GM23338 (cell line): ENCODE measurements at regions not wholly inside any gene's neighbourhood (a gene's known extent, or its start where the extent isn't known, plus 50 kb on each side); places are given as distances from the start of the nearest gene placed in this dataset.

Source experiments
- ATAC-seq: fragments of 200-7000 bp; cut with Tn5 transposase; 3 replicates; pipeline ENCODE4 v1.9.1; 2020
- DNase-seq: peaks from one replicate; pipeline ENCODE4 v3.0.0-alpha.2; 2015; ENCODE audit warnings: low spot score
- H2AFZ ChIP-seq: fragments of 200-600 bp; sonication (generic); 2 replicates; pipeline ENCODE4 v1.8.0; 2016; ENCODE audit warnings: antibody characterized with exemption, mild to moderate bottlenecking, moderate library complexity
- H3F3A ChIP-seq: fragments of 200-600 bp; sonication (generic); replicated peaks from 2 replicates; pipeline ENCODE4 v1.8.0; 2017; ENCODE audit warnings: antibody characterized with exemption, mixed run types, low read depth
- H3K27ac ChIP-seq: fragments of 200-600 bp; sonication (generic); 2 replicates; pipeline ENCODE4 v1.6.1; 2016; ENCODE audit warnings: low read depth
- H3K27me3 ChIP-seq: fragments of 200-600 bp; sonication (generic); 2 replicates; pipeline ENCODE4 v1.8.0; 2016; ENCODE audit warnings: mild to moderate bottlenecking, mixed run types, moderate library complexity; ENCODE audit not compliant: insufficient read depth
- H3K36me3 ChIP-seq: fragments of 200-600 bp; sonication (generic); 2 replicates; pipeline ENCODE4 v1.8.0; 2016; ENCODE audit warnings: mild to moderate bottlenecking; ENCODE audit not compliant: insufficient read depth
- H3K4me1 ChIP-seq: fragments of 200-600 bp; sonication (generic); 2 replicates; pipeline ENCODE4 v1.8.0; 2016; ENCODE audit warnings: mild to moderate bottlenecking, moderate library complexity; ENCODE audit not compliant: insufficient read depth
- H3K4me2 ChIP-seq: fragments of 200-600 bp; sonication (generic); 2 replicates; pipeline ENCODE4 v1.7.1; 2017; ENCODE audit warnings: mixed run types
- H3K4me3 ChIP-seq: fragments of 200-600 bp; sonication (generic); 2 replicates; pipeline ENCODE4 v1.6.1; 2016; ENCODE audit warnings: mixed run types
- H3K79me2 ChIP-seq: fragments of 200-600 bp; sonication (generic); replicated peaks from 2 replicates; pipeline ENCODE4 v1.8.0; 2017; ENCODE audit warnings: mild to moderate bottlenecking; ENCODE audit not compliant: insufficient read depth
- H3K9me2 ChIP-seq: fragments of 200-600 bp; sonication (generic); 2 replicates; pipeline ENCODE4 v1.8.0; 2017; ENCODE audit not compliant: insufficient read depth
- H4K20me1 ChIP-seq: fragments of 200-600 bp; sonication (generic); replicated peaks from 2 replicates; pipeline ENCODE4 v1.8.0; 2017; ENCODE audit warnings: mild to moderate bottlenecking; ENCODE audit not compliant: insufficient read depth
- H3K27ac Mint-ChIP-seq: 2 replicates; pipeline ENCODE4 v1.8.0; 2020; ENCODE audit warnings: inconsistent platforms, mild to moderate bottlenecking, moderate library complexity, mixed read lengths
- H3K27me3 Mint-ChIP-seq: 3 replicates; pipeline ENCODE4 v1.8.0; 2022; ENCODE audit warnings: low read depth, mild to moderate bottlenecking, moderate library complexity, mixed read lengths, inconsistent platforms; ENCODE audit not compliant: insufficient read depth, poor library complexity
- H3K36me3 Mint-ChIP-seq: 3 replicates; pipeline ENCODE4 v1.8.0; 2021; ENCODE audit warnings: low read depth, mild to moderate bottlenecking, inconsistent platforms, moderate library complexity, mixed read lengths
- H3K4me1 Mint-ChIP-seq: 3 replicates; pipeline ENCODE4 v1.8.0; 2020; ENCODE audit warnings: mild to moderate bottlenecking, inconsistent platforms, mixed read lengths
- H3K4me3 Mint-ChIP-seq: 3 replicates; pipeline ENCODE4 v1.8.0; 2021; ENCODE audit warnings: moderate library complexity, mild to moderate bottlenecking, inconsistent platforms, mixed read lengths
- H3K9me3 Mint-ChIP-seq: 3 replicates; pipeline ENCODE4 v1.8.0; 2020; ENCODE audit warnings: moderate library complexity, mild to moderate bottlenecking, inconsistent platforms, mixed read lengths
- CREB1 ChIP-seq: fragments of 250-450 bp; sonication (Bioruptor Pico); IDR thresholded peaks from 2 replicates; pipeline ENCODE4 v1.5.0; 2020; ENCODE audit warnings: low read depth, mild to moderate bottlenecking, moderate library complexity
- EZH2 ChIP-seq: fragments of 200-600 bp; sonication (generic); IDR thresholded peaks from one replicate; pipeline ENCODE4 v1.8.0; 2017; ENCODE audit warnings: antibody characterized with exemption, mild to moderate bottlenecking, low read depth; ENCODE audit not compliant: unreplicated experiment
- NANOG ChIP-seq: IDR thresholded peaks from 2 replicates; pipeline ENCODE4 v1.6.1; 2016; ENCODE audit warnings: antibody characterized with exemption, borderline replicate concordance
- ZNF114 ChIP-seq: fragments of 250-450 bp; sonication (Bioruptor Pico); IDR thresholded peaks from 2 replicates; pipeline ENCODE4 v1.5.0; 2020; ENCODE audit warnings: mild to moderate bottlenecking, moderate library complexity
- TF ChIP-seq, protein P1 (sequence below), 2 experiments: fragments of 200-600 bp in 1 of 2; sonication (generic) in 1 of 2; conservative IDR thresholded peaks; 2 replicates each; pipeline versions ENCODE4 v1.5.1 to v1.6.1; 2016 to 2017; ENCODE audit warnings: antibody characterized with exemption in 2 of 2, low read depth in 2 of 2, mild to moderate bottlenecking in 2 of 2, moderate library complexity in 1 of 2

DNA sequence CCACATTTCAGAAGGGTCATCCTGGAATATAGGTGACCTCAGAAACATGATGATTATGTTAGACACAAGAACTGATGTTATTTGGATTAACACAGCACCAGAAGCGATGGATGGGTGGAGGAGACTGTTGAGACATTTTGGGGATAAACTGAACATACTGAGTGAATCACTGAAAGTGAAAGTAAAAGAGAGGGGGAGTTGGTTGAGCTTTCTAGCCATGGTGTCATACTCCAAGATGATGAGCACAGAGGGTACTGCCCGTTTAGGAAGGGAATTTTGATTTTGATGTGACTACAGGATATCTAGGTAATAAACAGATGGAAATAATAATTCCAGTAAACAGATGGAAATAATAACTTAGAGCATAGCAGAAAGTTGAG, 248.0 kb upstream of the NPY start:
- Histone ChIP-seq H2AFZ (peak overlapping the region; percentile 43; the same call in 1 of the 2 replicates), H3K4me1 (no peaks in the 10 kb centered on the region)

DNA sequence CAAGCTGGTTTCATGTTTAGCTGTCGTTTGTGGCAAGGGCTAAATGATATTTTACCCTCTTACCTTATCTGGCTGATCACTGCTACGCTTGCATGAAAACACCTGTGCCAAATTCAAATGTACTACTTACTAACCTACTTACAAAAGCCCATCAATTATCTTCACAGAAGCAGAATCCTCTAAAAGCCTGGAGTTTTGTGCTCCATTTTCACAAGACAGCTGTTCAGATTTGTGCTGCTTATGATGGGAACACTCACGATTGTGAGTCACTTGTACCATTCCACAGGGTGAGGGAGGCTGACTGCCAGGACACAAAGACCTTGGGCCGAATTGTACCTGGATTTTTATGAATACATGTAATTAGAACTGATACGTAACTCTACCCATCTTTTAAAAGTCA, 245.0 kb upstream of the NPY start:
- H3K4me1 ChIP-seq: peaks cover 6% of the 10 kb centered on the region; the same call in 1 of the 2 replicates
- H3K9me3 Mint-ChIP-seq: no peaks in the 10 kb centered on the region; the same call in 2 of the 3 replicates
- TF ChIP-seq, protein P1, sequence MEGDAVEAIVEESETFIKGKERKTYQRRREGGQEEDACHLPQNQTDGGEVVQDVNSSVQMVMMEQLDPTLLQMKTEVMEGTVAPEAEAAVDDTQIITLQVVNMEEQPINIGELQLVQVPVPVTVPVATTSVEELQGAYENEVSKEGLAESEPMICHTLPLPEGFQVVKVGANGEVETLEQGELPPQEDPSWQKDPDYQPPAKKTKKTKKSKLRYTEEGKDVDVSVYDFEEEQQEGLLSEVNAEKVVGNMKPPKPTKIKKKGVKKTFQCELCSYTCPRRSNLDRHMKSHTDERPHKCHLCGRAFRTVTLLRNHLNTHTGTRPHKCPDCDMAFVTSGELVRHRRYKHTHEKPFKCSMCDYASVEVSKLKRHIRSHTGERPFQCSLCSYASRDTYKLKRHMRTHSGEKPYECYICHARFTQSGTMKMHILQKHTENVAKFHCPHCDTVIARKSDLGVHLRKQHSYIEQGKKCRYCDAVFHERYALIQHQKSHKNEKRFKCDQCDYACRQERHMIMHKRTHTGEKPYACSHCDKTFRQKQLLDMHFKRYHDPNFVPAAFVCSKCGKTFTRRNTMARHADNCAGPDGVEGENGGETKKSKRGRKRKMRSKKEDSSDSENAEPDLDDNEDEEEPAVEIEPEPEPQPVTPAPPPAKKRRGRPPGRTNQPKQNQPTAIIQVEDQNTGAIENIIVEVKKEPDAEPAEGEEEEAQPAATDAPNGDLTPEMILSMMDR (conservative IDR thresholded peaks at IDR 0.05; ENCODE audit: low read depth in 2 of 2): no peak
- TF ChIP-seq NANOG: no peak
- no peak for TF ChIP-seq CREB1 (CRISPR knock-in tag)
- H3K27me3 Mint-ChIP-seq: no peaks in the 10 kb centered on the region
- H3K4me1 Mint-ChIP-seq: peaks cover 14% of the 10 kb centered on the region
- no peak overlapping the region for H3K4me3 ChIP-seq
- peaks cover 11% of the 10 kb centered on the region; the same call in 1 of the 2 replicates for H3K9me2 ChIP-seq
- no peak overlapping the region for H3K4me2 ChIP-seq
- H3K27ac Mint-ChIP-seq: no peak overlapping the region
- no peaks in the 10 kb centered on the region for H3K79me2 ChIP-seq
- DNase-seq (no peak), ATAC-seq (no peak)
- H3K4me3 Mint-ChIP-seq: no peak overlapping the region
- H3F3A ChIP-seq: no peaks in the 10 kb centered on the region
- H4K20me1 ChIP-seq: no peaks in the 10 kb centered on the region
- H2AFZ ChIP-seq: peak overlapping the region; percentile 56; the same call in 1 of the 2 replicates
- H3K27me3 ChIP-seq: no peaks in the 10 kb centered on the region
- no peaks in the 10 kb centered on the region for H3K36me3 Mint-ChIP-seq
- no peak overlapping the region for H3K27ac ChIP-seq
- no peaks in the 10 kb centered on the region for H3K36me3 ChIP-seq

More for the DNA sequence above, 248.0 kb upstream of the NPY start:
- no peaks in the 10 kb centered on the region for H3K79me2 ChIP-seq
- no peak overlapping the region for H3K4me3 ChIP-seq
- no peaks in the 10 kb centered on the region for H3K9me3 Mint-ChIP-seq
- H3K27me3 Mint-ChIP-seq: no peaks in the 10 kb centered on the region
- no peaks in the 10 kb centered on the region for H4K20me1 ChIP-seq
- H3K4me2 ChIP-seq: no peak overlapping the region
- ATAC-seq: no peak
- H3K4me1 Mint-ChIP-seq: peaks cover 8% of the 10 kb centered on the region
- no peaks in the 10 kb centered on the region for H3K36me3 Mint-ChIP-seq
- H3K9me2 ChIP-seq: peaks cover 11% of the 10 kb centered on the region; the same call in 1 of the 2 replicates
- no peak overlapping the region for H3K27ac ChIP-seq
- TF ChIP-seq CREB1 (CRISPR knock-in tag): no peak
- TF ChIP-seq, protein P1 (conservative IDR thresholded peaks at IDR 0.05; ENCODE audit: low read depth in 2 of 2): no peak
- no peak for TF ChIP-seq ZNF114 (CRISPR knock-in tag)
- TF ChIP-seq EZH2: no peak
- H3F3A ChIP-seq: no peaks in the 10 kb centered on the region
- DNase-seq: no peak
- no peaks in the 10 kb centered on the region for H3K36me3 ChIP-seq
- no peaks in the 10 kb centered on the region for H3K27me3 ChIP-seq
- no peak overlapping the region for H3K4me3 Mint-ChIP-seq
- H3K27ac Mint-ChIP-seq: no peak overlapping the region
